WTC11 (cell line): ENCODE measurements at regions not wholly inside any gene's neighbourhood (a gene's known extent, or its start where the extent isn't known, plus 50 kb on each side); places are given as distances from the start of the nearest gene placed in this dataset.

Source experiments
- ATAC-seq: fragments of 200-7000 bp; cut with Tn5 transposase; 2 replicates; pipeline ENCODE4 v1.10.0; 2021; ENCODE audit warnings: mild to moderate bottlenecking, moderate library complexity
- CTCF ChIA-PET: fragments of 300-600 bp; sonication (Branson Sonifier 250); formaldehyde crosslinking; loops from one replicate; lab custom pipeline; 2021; ENCODE audit warnings: antibody characterized with exemption; lab: Charles Lee
- POLR2A ChIA-PET: fragments of 350-600 bp; sonication (Branson Sonifier 250); formaldehyde crosslinking; loops from one replicate; lab custom pipeline; 2021; ENCODE audit warnings: antibody characterized with exemption; lab: Charles Lee
- DNase-seq: peaks from one replicate; pipeline ENCODE4 v3.0.0; 2021; ENCODE audit warnings: low spot score
- H3K27ac Mint-ChIP-seq: 2 replicates; pipeline ENCODE4 v1.8.0; 2021; ENCODE audit warnings: mixed read lengths
- H3K27me3 Mint-ChIP-seq: 2 replicates; pipeline ENCODE4 v1.8.0; 2021; ENCODE audit warnings: low read depth, mild to moderate bottlenecking, moderate library complexity, mixed read lengths
- H3K36me3 Mint-ChIP-seq: 2 replicates; pipeline ENCODE4 v1.8.0; 2021; ENCODE audit warnings: mixed read lengths
- H3K4me1 Mint-ChIP-seq: 2 replicates; pipeline ENCODE4 v1.8.0; 2022; ENCODE audit warnings: mixed read lengths
- H3K4me3 Mint-ChIP-seq: 2 replicates; pipeline ENCODE4 v1.8.0; 2021; ENCODE audit warnings: mild to moderate bottlenecking, moderate library complexity, mixed read lengths
- H3K9me3 Mint-ChIP-seq: 2 replicates; pipeline ENCODE4 v1.8.0; 2021; ENCODE audit warnings: mixed read lengths
- AFF4 ChIP-seq: sonication (generic); formaldehyde crosslinking; IDR thresholded peaks from 2 replicates; pipeline ENCODE4 v1.8.1; 2023; ENCODE audit warnings: mild to moderate bottlenecking, missing genetic modification reagents, borderline replicate concordance
- AR ChIP-seq: fragments of 250-450 bp; sonication (Bioruptor Pico); IDR thresholded peaks from 2 replicates; pipeline ENCODE4 v1.9.0; 2021; ENCODE audit warnings: mild to moderate bottlenecking
- ATF2 ChIP-seq: sonication (generic); formaldehyde crosslinking; IDR thresholded peaks from 2 replicates; pipeline ENCODE4 v1.8.1; 2022; ENCODE audit warnings: low read depth, missing genetic modification reagents, borderline replicate concordance
- CREB1 ChIP-seq: sonication (generic); formaldehyde crosslinking; IDR thresholded peaks from 2 replicates; pipeline ENCODE4 v1.8.0; 2023; ENCODE audit warnings: mild to moderate bottlenecking, missing genetic modification reagents
- ESRRA ChIP-seq: sonication (generic); formaldehyde crosslinking; IDR thresholded peaks from 2 replicates; pipeline ENCODE4 v1.8.1; 2022; ENCODE audit warnings: mild to moderate bottlenecking, missing genetic modification reagents, borderline replicate concordance
- JUN ChIP-seq: sonication (generic); formaldehyde crosslinking; IDR thresholded peaks from 2 replicates; pipeline ENCODE4 v1.8.0; 2023; ENCODE audit warnings: mild to moderate bottlenecking, missing genetic modification reagents
- KAT7 ChIP-seq: sonication (generic); formaldehyde crosslinking; IDR thresholded peaks from 2 replicates; pipeline ENCODE4 v1.8.1; 2023; ENCODE audit warnings: missing genetic modification reagents, mild to moderate bottlenecking, borderline replicate concordance
- MAX ChIP-seq: sonication (generic); formaldehyde crosslinking; IDR thresholded peaks from 2 replicates; pipeline ENCODE4 v1.8.0; 2022; ENCODE audit warnings: mild to moderate bottlenecking, missing genetic modification reagents
- NFE2L1 ChIP-seq: sonication (generic); formaldehyde crosslinking; IDR thresholded peaks from 2 replicates; pipeline ENCODE4 v1.8.1; 2023; ENCODE audit warnings: missing genetic modification reagents
- NR1H2 ChIP-seq: sonication (generic); formaldehyde crosslinking; IDR thresholded peaks from 2 replicates; pipeline ENCODE4 v1.9.0; 2021; ENCODE audit warnings: mild to moderate bottlenecking, moderate library complexity, missing genetic modification reagents
- NR2C2 ChIP-seq: sonication (generic); formaldehyde crosslinking; IDR thresholded peaks from 2 replicates; pipeline ENCODE4 v1.8.0; 2022; ENCODE audit warnings: mild to moderate bottlenecking, missing genetic modification reagents
- PREB ChIP-seq: sonication (generic); formaldehyde crosslinking; IDR thresholded peaks from 2 replicates; pipeline ENCODE4 v1.8.1; 2022; ENCODE audit warnings: mild to moderate bottlenecking, missing genetic modification reagents, moderate library complexity, borderline replicate concordance
- RORB ChIP-seq: fragments of 250-450 bp; sonication (Bioruptor Pico); IDR thresholded peaks from 2 replicates; pipeline ENCODE4 v1.9.0; 2021; ENCODE audit warnings: mild to moderate bottlenecking
- SMAD3 ChIP-seq: sonication (generic); formaldehyde crosslinking; IDR thresholded peaks from 2 replicates; pipeline ENCODE4 v1.8.0; 2022; ENCODE audit warnings: missing genetic modification reagents, mild to moderate bottlenecking, borderline replicate concordance
- ZBTB21 ChIP-seq: sonication (generic); formaldehyde crosslinking; IDR thresholded peaks from 2 replicates; pipeline ENCODE4 v1.8.1; 2023; ENCODE audit warnings: mild to moderate bottlenecking, missing genetic modification reagents, borderline replicate concordance
- ZNF263 ChIP-seq: sonication (generic); formaldehyde crosslinking; IDR thresholded peaks from 2 replicates; pipeline ENCODE4 v1.8.1; 2022; ENCODE audit warnings: low read depth, mild to moderate bottlenecking, moderate library complexity, missing genetic modification reagents
- ZNF396 ChIP-seq: fragments of 250-450 bp; sonication (Bioruptor Pico); IDR thresholded peaks from 2 replicates; pipeline ENCODE4 v1.8.0; 2021; ENCODE audit warnings: mild to moderate bottlenecking, moderate library complexity, borderline replicate concordance
- ZNF671 ChIP-seq: fragments of 250-450 bp; sonication (Bioruptor Pico); IDR thresholded peaks from 2 replicates; pipeline ENCODE4 v1.8.0; 2021; ENCODE audit warnings: mild to moderate bottlenecking

GRCh38 chr6:77292564-77293546 is 170.4 kb downstream of the HTR1B start:
- TF ChIP-seq ZNF671 (no peak), SMAD3 (CRISPR knock-in tag) (no peak), RORB (CRISPR knock-in tag) (no peak), MAX (CRISPR knock-in tag) (no peak), ESRRA (CRISPR knock-in tag) (no peak), NFE2L1 (CRISPR knock-in tag) (no peak), KAT7 (CRISPR knock-in tag) (no peak), NR1H2 (CRISPR knock-in tag) (no peak), ZNF396 (no peak), CREB1 (CRISPR knock-in tag) (no peak), AR (no peak), ATF2 (CRISPR knock-in tag) (no peak), ZNF263 (no peak), PREB (CRISPR knock-in tag) (no peak), ZBTB21 (no peak), AFF4 (CRISPR knock-in tag) (no peak), NR2C2 (CRISPR knock-in tag) (no peak), JUN (no peak)
- TF ChIP-seq, all 79 proteins: peak for 0
- H3K9me3 Mint-ChIP-seq: no peaks in the 10 kb centered on the region
- H3K4me3 Mint-ChIP-seq: no peak overlapping the region
- ATAC-seq (no peak), DNase-seq (no peak)
- ChIA-PET CTCF (no interaction called here), POLR2A (no interaction called here)
- H3K4me1 Mint-ChIP-seq: no peaks in the 10 kb centered on the region
- H3K27ac Mint-ChIP-seq: no peak overlapping the region
- no peaks in the 10 kb centered on the region for H3K27me3 Mint-ChIP-seq
- no peaks in the 10 kb centered on the region for H3K36me3 Mint-ChIP-seq
